ENCODE measurements at regions not wholly inside any gene's neighbourhood (a gene's known extent, or its start where the extent isn't known, plus 50 kb on each side); places are given as distances from the start of the nearest gene placed in this dataset.

DNA sequence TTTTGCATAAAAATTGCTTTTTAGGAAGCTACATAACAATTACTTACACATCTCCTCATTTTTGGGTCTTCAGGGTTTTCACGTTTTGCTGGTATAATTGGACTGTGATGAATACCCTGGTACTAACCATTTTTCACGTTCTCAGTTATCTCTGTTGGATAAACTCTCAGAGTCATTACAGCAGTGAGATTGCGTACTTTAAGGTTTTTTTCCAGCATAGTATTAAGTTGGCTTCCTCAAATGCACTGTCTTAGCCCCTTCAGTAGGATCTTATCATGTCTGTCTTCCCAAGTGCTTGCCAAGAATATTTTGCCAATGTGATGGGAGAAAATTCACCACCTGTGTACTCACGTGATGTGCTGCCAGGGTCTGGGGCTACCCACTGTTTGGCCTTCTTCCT lies 342.5 kb downstream of the TEX29 start:
- H3K4me3 ChIP-seq (ENCODE audit: insufficient read depth, low read length, poor library complexity, severe bottlenecking), result no peak overlapping the region
- no peak for TF ChIP-seq EZH2phosphoT487 (conservative IDR thresholded peaks at IDR 0.05; ENCODE audit: low read length)
- TF ChIP-seq, protein P1, sequence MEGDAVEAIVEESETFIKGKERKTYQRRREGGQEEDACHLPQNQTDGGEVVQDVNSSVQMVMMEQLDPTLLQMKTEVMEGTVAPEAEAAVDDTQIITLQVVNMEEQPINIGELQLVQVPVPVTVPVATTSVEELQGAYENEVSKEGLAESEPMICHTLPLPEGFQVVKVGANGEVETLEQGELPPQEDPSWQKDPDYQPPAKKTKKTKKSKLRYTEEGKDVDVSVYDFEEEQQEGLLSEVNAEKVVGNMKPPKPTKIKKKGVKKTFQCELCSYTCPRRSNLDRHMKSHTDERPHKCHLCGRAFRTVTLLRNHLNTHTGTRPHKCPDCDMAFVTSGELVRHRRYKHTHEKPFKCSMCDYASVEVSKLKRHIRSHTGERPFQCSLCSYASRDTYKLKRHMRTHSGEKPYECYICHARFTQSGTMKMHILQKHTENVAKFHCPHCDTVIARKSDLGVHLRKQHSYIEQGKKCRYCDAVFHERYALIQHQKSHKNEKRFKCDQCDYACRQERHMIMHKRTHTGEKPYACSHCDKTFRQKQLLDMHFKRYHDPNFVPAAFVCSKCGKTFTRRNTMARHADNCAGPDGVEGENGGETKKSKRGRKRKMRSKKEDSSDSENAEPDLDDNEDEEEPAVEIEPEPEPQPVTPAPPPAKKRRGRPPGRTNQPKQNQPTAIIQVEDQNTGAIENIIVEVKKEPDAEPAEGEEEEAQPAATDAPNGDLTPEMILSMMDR (IDR thresholded peaks at IDR 0.05; ENCODE audit: insufficient read depth, low read length, poor library complexity, severe bottlenecking), result no peak
- no peak overlapping the region for H3K27ac ChIP-seq (ENCODE audit: low read depth, low read length)
- no peaks in the 10 kb centered on the region for H3K79me2 ChIP-seq (ENCODE audit: insufficient read depth, low read length)
- H3K9me2 ChIP-seq (replicated peaks; ENCODE audit: insufficient read depth, low read length), result no peaks in the 10 kb centered on the region
- H3K36me3 ChIP-seq (ENCODE audit: low read length), result no peaks in the 10 kb centered on the region
- no peak overlapping the region for H2AFZ ChIP-seq (ENCODE audit: low read depth, low read length, severe bottlenecking)
- H3F3A ChIP-seq (ENCODE audit: insufficient read depth), result no peaks in the 10 kb centered on the region
- no peaks in the 10 kb centered on the region for H3K9me3 ChIP-seq (ENCODE audit: insufficient read depth, low read length)
- H3K27me3 ChIP-seq (ENCODE audit: low read length), result no peaks in the 10 kb centered on the region
- H4K20me1 ChIP-seq (ENCODE audit: low read depth, low read length), result no peaks in the 10 kb centered on the region
- H3K9ac ChIP-seq (ENCODE audit: low read length), result no peak overlapping the region
- no peak overlapping the region for H3K4me2 ChIP-seq (ENCODE audit: low read depth, low read length, poor library complexity, severe bottlenecking)

DNA sequence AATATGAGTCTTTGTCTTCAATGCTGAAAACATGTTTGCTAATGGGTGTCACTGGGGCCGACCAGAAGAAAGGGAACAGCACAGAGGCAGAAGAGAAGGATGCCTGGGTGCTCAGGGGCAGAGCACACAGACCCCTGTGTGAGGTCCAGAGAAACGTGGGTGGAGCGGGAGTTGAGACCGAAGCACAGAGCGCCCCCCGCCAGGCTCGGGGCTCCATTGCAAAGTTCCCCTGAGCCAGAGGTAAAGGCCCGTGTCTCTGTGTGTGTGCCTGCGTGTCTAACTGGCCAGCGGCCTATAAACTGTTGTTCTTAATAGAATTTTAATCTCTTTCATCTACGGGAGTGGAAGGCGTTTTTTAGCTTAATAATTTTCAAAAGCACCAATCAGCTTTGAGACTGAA lies 343.1 kb downstream of the TEX29 start:
- H3F3A ChIP-seq (ENCODE audit: insufficient read depth), result no peaks in the 10 kb centered on the region
- no peaks in the 10 kb centered on the region for H3K27me3 ChIP-seq (ENCODE audit: low read length)
- H3K27ac ChIP-seq (ENCODE audit: low read depth, low read length), result no peak overlapping the region
- no peaks in the 10 kb centered on the region for H3K9me3 ChIP-seq (ENCODE audit: insufficient read depth, low read length)
- no peak overlapping the region for H2AFZ ChIP-seq (ENCODE audit: low read depth, low read length, severe bottlenecking)
- H3K4me2 ChIP-seq (ENCODE audit: low read depth, low read length, poor library complexity, severe bottlenecking), result no peak overlapping the region
- H3K36me3 ChIP-seq (ENCODE audit: low read length), result no peaks in the 10 kb centered on the region
- H4K20me1 ChIP-seq (ENCODE audit: low read depth, low read length), result no peaks in the 10 kb centered on the region
- H3K9ac ChIP-seq (ENCODE audit: low read length), result no peak overlapping the region
- TF ChIP-seq, protein P1 (IDR thresholded peaks at IDR 0.05; ENCODE audit: insufficient read depth, low read length, poor library complexity, severe bottlenecking), result no peak
- TF ChIP-seq EZH2phosphoT487 (conservative IDR thresholded peaks at IDR 0.05; ENCODE audit: low read length), result no peak
- no peak overlapping the region for H3K4me3 ChIP-seq (ENCODE audit: insufficient read depth, low read length, poor library complexity, severe bottlenecking)
- no peaks in the 10 kb centered on the region for H3K79me2 ChIP-seq (ENCODE audit: insufficient read depth, low read length)
- no peaks in the 10 kb centered on the region for H3K9me2 ChIP-seq (replicated peaks; ENCODE audit: insufficient read depth, low read length)

GRCh38 chr13:111663953-111664421 lies 343.5 kb downstream of the TEX29 start:
- H3K27ac ChIP-seq (ENCODE audit: low read depth, low read length), result no peak overlapping the region
- no peaks in the 10 kb centered on the region for H3K27me3 ChIP-seq (ENCODE audit: low read length)
- H3F3A ChIP-seq (ENCODE audit: insufficient read depth), result no peaks in the 10 kb centered on the region
- no peaks in the 10 kb centered on the region for H4K20me1 ChIP-seq (ENCODE audit: low read depth, low read length)
- H3K4me3 ChIP-seq (ENCODE audit: insufficient read depth, low read length, poor library complexity, severe bottlenecking), result no peak overlapping the region
- H3K4me2 ChIP-seq (ENCODE audit: low read depth, low read length, poor library complexity, severe bottlenecking), result no peak overlapping the region
- H3K9me2 ChIP-seq (replicated peaks; ENCODE audit: insufficient read depth, low read length), result no peaks in the 10 kb centered on the region
- no peak for TF ChIP-seq EZH2phosphoT487 (conservative IDR thresholded peaks at IDR 0.05; ENCODE audit: low read length)
- no peak overlapping the region for H2AFZ ChIP-seq (ENCODE audit: low read depth, low read length, severe bottlenecking)
- no peaks in the 10 kb centered on the region for H3K36me3 ChIP-seq (ENCODE audit: low read length)
- no peaks in the 10 kb centered on the region for H3K9me3 ChIP-seq (ENCODE audit: insufficient read depth, low read length)
- H3K79me2 ChIP-seq (ENCODE audit: insufficient read depth, low read length), result no peaks in the 10 kb centered on the region
- no peak overlapping the region for H3K9ac ChIP-seq (ENCODE audit: low read length)

GRCh38 chr13:111664696-111665095 lies 344.3 kb downstream of the TEX29 start:
- Histone ChIP-seq H4K20me1 (ENCODE audit: low read depth, low read length) (no peaks in the 10 kb centered on the region), H3K9me2 (replicated peaks; ENCODE audit: insufficient read depth, low read length) (no peaks in the 10 kb centered on the region), H3K4me3 (ENCODE audit: insufficient read depth, low read length, poor library complexity, severe bottlenecking) (no peak overlapping the region), H2AFZ (ENCODE audit: low read depth, low read length, severe bottlenecking) (no peak overlapping the region), H3F3A (ENCODE audit: insufficient read depth) (no peaks in the 10 kb centered on the region), H3K4me2 (ENCODE audit: low read depth, low read length, poor library complexity, severe bottlenecking) (no peak overlapping the region), H3K9ac (ENCODE audit: low read length) (no peak overlapping the region), H3K79me2 (ENCODE audit: insufficient read depth, low read length) (no peaks in the 10 kb centered on the region), H3K27me3 (ENCODE audit: low read length) (no peaks in the 10 kb centered on the region), H3K36me3 (ENCODE audit: low read length) (no peaks in the 10 kb centered on the region), H3K9me3 (ENCODE audit: insufficient read depth, low read length) (no peaks in the 10 kb centered on the region), H3K27ac (ENCODE audit: low read depth, low read length) (no peak overlapping the region)
- TF ChIP-seq EZH2phosphoT487 (conservative IDR thresholded peaks at IDR 0.05; ENCODE audit: low read length), result no peak
